C4-2B (cell line): ENCODE measurements at regions not wholly inside any gene's neighbourhood (a gene's known extent, or its start where the extent isn't known, plus 50 kb on each side); places are given as distances from the start of the nearest gene placed in this dataset.

Experiments used
- CTCF ChIP-seq: fragments of 450-650 bp; conservative IDR thresholded peaks from 2 replicates; pipeline ENCODE4 v1.5.1; 2017; ENCODE audit warnings: mild to moderate bottlenecking
- ZFX ChIP-seq: fragments of 450-650 bp; IDR thresholded peaks from 2 replicates; pipeline ENCODE4 v1.6.1; 2017

GRCh38 chr14:37988472-37988871 is 219.2 kb upstream of the SSTR1 start:
- TF ChIP-seq CTCF = no peak
- TF ChIP-seq ZFX = no peak
